GM19328 (cell line): ENCODE measurements at regions not wholly inside any gene's neighbourhood (a gene's known extent, or its start where the extent isn't known, plus 50 kb on each side); places are given as distances from the start of the nearest gene placed in this dataset.
"Not testable (repeated sequence)": the region's sequence is repeated elsewhere in the genome, so short reads cannot be mapped to it uniquely, and the experiment has no call there.

ENCODE experiments used
- ATAC-seq: cut with Tn5 transposase; IDR thresholded peaks from one replicate; pipeline ENCODE4 v1.9.1; 2021; ENCODE audit warnings: mild to moderate bottlenecking, moderate library complexity; ENCODE audit not compliant: unreplicated experiment

- ATAC-seq, result no peak
These were observed 687.1 kb upstream of the NEGR1 start for GRCh38 chr1:72969461-72969860.

GRCh38 chr1:72954943-72955342 lies 672.6 kb upstream of the NEGR1 start:
- no peak for ATAC-seq

GRCh38 chr1:72950900-72951299 lies 668.6 kb upstream of the NEGR1 start:
- ATAC-seq, result not testable (repeated sequence)

- ATAC-seq, result no peak
These were observed 664.7 kb upstream of the NEGR1 start for GRCh38 chr1:72946903-72947499.

- no peak for ATAC-seq
These were observed 659.7 kb upstream of the NEGR1 start for GRCh38 chr1:72942008-72942407.

- ATAC-seq, result no peak
These were observed 656.1 kb upstream of the NEGR1 start for GRCh38 chr1:72938408-72938807.

- no peak for ATAC-seq
These were observed 655.6 kb upstream of the NEGR1 start for GRCh38 chr1:72937905-72938304.

GRCh38 chr1:72936942-72937341 lies 654.6 kb upstream of the NEGR1 start:
- no peak for ATAC-seq

GRCh38 chr1:72936151-72936740 lies 653.9 kb upstream of the NEGR1 start:
- no peak for ATAC-seq

GRCh38 chr1:72932025-72932424 lies 649.7 kb upstream of the NEGR1 start:
- ATAC-seq, result no peak

- no peak for ATAC-seq
These were observed 648.2 kb upstream of the NEGR1 start for GRCh38 chr1:72930528-72930927.

GRCh38 chr1:72918940-72919339 lies 636.6 kb upstream of the NEGR1 start:
- ATAC-seq, result no peak

- no peak for ATAC-seq
These were observed 635.6 kb upstream of the NEGR1 start for GRCh38 chr1:72917920-72918319.

GRCh38 chr1:72915581-72915980 lies 633.2 kb upstream of the NEGR1 start:
- no peak for ATAC-seq

- ATAC-seq, result no peak
These were observed 629.3 kb upstream of the NEGR1 start for GRCh38 chr1:72911656-72912055.

- ATAC-seq, result no peak
These were observed 613.9 kb upstream of the NEGR1 start for GRCh38 chr1:72896256-72896655.

- no peak for ATAC-seq
These were observed 610.1 kb upstream of the NEGR1 start for GRCh38 chr1:72892461-72892860.

GRCh38 chr1:72891976-72892375 lies 609.6 kb upstream of the NEGR1 start:
- ATAC-seq, result no peak

GRCh38 chr1:72885841-72886240 lies 603.5 kb upstream of the NEGR1 start:
- ATAC-seq, result no peak

- ATAC-seq, result no peak
These were observed 602.7 kb upstream of the NEGR1 start for GRCh38 chr1:72885017-72885416.

GRCh38 chr1:72869873-72870272 lies 587.5 kb upstream of the NEGR1 start:
- no peak for ATAC-seq

- no peak for ATAC-seq
These were observed 587.1 kb upstream of the NEGR1 start for GRCh38 chr1:72869441-72869840.

- ATAC-seq, result no peak
These were observed 569.3 kb upstream of the NEGR1 start for GRCh38 chr1:72851597-72851996.
